Anterior cingulate cortex (tissue), 58 donors: ENCODE measurements at regions not wholly inside any gene's neighbourhood (a gene's known extent, or its start where the extent isn't known, plus 50 kb on each side); places are given as distances from the start of the nearest gene placed in this dataset.

ENCODE experiments used
- DNase-seq, 58 donors: peaks; one replicate each; lab custom pipeline; 2025; lab: John Stamatoyannopoulos, UW

- DNase-seq = no peak
These were observed 146.4 kb downstream of the BMP4 start for GRCh38 chr14:53810221-53810620.

GRCh38 chr14:53808042-53808441 lies 148.6 kb downstream of the BMP4 start:
- DNase-seq = no peak

GRCh38 chr14:53807542-53807941 lies 149.1 kb downstream of the BMP4 start:
- DNase-seq = no peak

- no peak for DNase-seq
These were observed 149.5 kb downstream of the BMP4 start for GRCh38 chr14:53807108-53807507.

GRCh38 chr14:53796734-53797133 lies 159.9 kb downstream of the BMP4 start:
- DNase-seq = no peak

- DNase-seq = peak in 20 of 58 donors; percentile 1 to 39 (median 23)
These were observed 162.7 kb downstream of the BMP4 start for GRCh38 chr14:53793790-53794505.

- DNase-seq = no peak
These were observed 163.7 kb downstream of the BMP4 start for GRCh38 chr14:53792909-53793308.

- DNase-seq = no peak
These were observed 165.7 kb downstream of the BMP4 start for GRCh38 chr14:53790731-53791500.

- no peak for DNase-seq
These were observed 168.1 kb downstream of the BMP4 start for GRCh38 chr14:53788566-53788965.

GRCh38 chr14:53786045-53786444 lies 170.6 kb downstream of the BMP4 start:
- DNase-seq = peak in 13 of 58 donors; percentile 1 to 44 (median 9)

- DNase-seq = no peak
These were observed 171.9 kb downstream of the BMP4 start for GRCh38 chr14:53784688-53785087.

GRCh38 chr14:53783256-53783655 lies 173.4 kb downstream of the BMP4 start:
- DNase-seq = no peak

- no peak for DNase-seq
These were observed 176.5 kb downstream of the BMP4 start for GRCh38 chr14:53780051-53780555.

- DNase-seq = no peak
These were observed 177.3 kb downstream of the BMP4 start for GRCh38 chr14:53779301-53779700.

GRCh38 chr14:53778263-53778662 lies 178.4 kb downstream of the BMP4 start:
- no peak for DNase-seq

GRCh38 chr14:53772936-53773335 lies 183.7 kb downstream of the BMP4 start:
- DNase-seq = no peak

- no peak for DNase-seq
These were observed 189.1 kb downstream of the BMP4 start for GRCh38 chr14:53767566-53767965.

GRCh38 chr14:53766601-53767000 lies 190.0 kb downstream of the BMP4 start:
- no peak for DNase-seq

GRCh38 chr14:53766106-53766505 lies 190.5 kb downstream of the BMP4 start:
- no peak for DNase-seq

- DNase-seq = no peak
These were observed 191.8 kb downstream of the BMP4 start for GRCh38 chr14:53764846-53765245.

- no peak for DNase-seq
These were observed 198.5 kb downstream of the BMP4 start for GRCh38 chr14:53758141-53758540.

- no peak for DNase-seq
These were observed 198.9 kb downstream of the BMP4 start for GRCh38 chr14:53757732-53758131.
